ENCODE measurements at regions not wholly inside any gene's neighbourhood (a gene's known extent, or its start where the extent isn't known, plus 50 kb on each side); places are given as distances from the start of the nearest gene placed in this dataset.

DNA sequence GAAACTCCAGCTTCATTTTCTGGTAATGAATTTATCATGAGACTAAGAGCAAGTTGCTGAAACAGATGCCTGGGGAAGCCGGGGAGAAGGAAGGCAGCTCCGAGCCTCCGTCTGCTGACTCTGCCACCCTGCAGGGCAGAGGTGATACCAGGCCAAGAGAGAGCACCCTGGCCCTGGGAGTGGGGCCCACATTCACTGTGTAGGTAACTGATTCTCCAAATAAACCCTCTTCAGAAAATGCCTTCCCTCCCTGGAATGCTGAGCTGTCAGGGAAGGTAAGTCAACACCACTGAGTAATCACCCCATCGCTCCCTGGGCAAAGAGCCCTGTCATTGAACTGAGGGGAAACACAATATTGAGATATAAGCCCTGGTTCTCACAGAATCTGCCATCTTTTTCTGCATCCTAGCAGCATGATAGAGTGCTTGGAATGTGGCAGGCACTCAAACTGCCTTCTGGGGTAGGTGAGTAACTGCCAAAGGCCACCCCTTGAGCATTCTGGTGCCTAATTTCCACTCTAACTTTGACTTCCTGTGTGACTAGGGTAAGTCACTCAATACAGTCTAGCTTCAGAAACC, 147.6 kb downstream of the SPATA19 start:
- Histone ChIP-seq H3K79me2 (ENCODE audit: low read length) (no peaks in the 10 kb centered on the region), H3K27me3 (ENCODE audit: low read length) (no peaks in the 10 kb centered on the region), H3K4me2 (ENCODE audit: low read depth, low read length, poor library complexity, severe bottlenecking) (no peak overlapping the region), H3K27ac (ENCODE audit: low read length) (no peak overlapping the region), H3K4me3 (ENCODE audit: low read length) (no peak overlapping the region), H3K9me2 (replicated peaks; ENCODE audit: insufficient read depth, low read length) (no peaks in the 10 kb centered on the region), H3K4me1 (ENCODE audit: low read length) (no peaks in the 10 kb centered on the region), H4K20me1 (ENCODE audit: insufficient read depth, low read depth, low read length) (no peaks in the 10 kb centered on the region), H2AFZ (ENCODE audit: low read length) (no peak overlapping the region), H3K9ac (ENCODE audit: low read length) (no peak overlapping the region), H3K36me3 (ENCODE audit: insufficient read depth, low read length) (no peaks in the 10 kb centered on the region), H3K9me3 (ENCODE audit: low read length) (no peaks in the 10 kb centered on the region)
- no peak for DNase-seq

DNA sequence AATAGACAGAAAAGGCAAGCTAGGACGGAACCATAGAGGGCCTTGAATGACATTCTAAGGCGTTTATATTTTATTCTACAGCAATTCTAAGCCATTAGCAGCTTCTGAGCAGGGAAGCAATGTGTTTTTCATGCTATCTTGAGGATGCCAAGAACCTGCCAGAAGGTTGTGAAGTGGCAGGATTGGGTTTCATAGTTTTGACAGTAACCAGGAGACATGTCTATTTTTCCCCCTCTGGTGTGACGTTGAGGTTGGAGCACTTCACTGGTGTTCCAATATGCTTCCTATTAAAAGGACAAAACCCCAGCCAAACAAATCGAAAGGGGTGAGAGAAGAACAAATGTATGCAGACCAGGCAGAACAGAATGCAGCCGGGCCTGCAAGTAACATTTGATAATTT, 148.2 kb downstream of the SPATA19 start:
- no peaks in the 10 kb centered on the region for H3K9me2 ChIP-seq (replicated peaks; ENCODE audit: insufficient read depth, low read length)
- no peaks in the 10 kb centered on the region for H4K20me1 ChIP-seq (ENCODE audit: insufficient read depth, low read depth, low read length)
- no peak for DNase-seq
- no peak overlapping the region for H2AFZ ChIP-seq (ENCODE audit: low read length)
- H3K27ac ChIP-seq (ENCODE audit: low read length), result no peak overlapping the region
- H3K27me3 ChIP-seq (ENCODE audit: low read length), result no peaks in the 10 kb centered on the region
- no peak overlapping the region for H3K9ac ChIP-seq (ENCODE audit: low read length)
- no peaks in the 10 kb centered on the region for H3K9me3 ChIP-seq (ENCODE audit: low read length)
- no peaks in the 10 kb centered on the region for H3K4me1 ChIP-seq (ENCODE audit: low read length)
- H3K79me2 ChIP-seq (ENCODE audit: low read length), result no peaks in the 10 kb centered on the region
- H3K4me2 ChIP-seq (ENCODE audit: low read depth, low read length, poor library complexity, severe bottlenecking), result no peak overlapping the region
- H3K36me3 ChIP-seq (ENCODE audit: insufficient read depth, low read length), result no peaks in the 10 kb centered on the region
- no peak overlapping the region for H3K4me3 ChIP-seq (ENCODE audit: low read length)

DNA sequence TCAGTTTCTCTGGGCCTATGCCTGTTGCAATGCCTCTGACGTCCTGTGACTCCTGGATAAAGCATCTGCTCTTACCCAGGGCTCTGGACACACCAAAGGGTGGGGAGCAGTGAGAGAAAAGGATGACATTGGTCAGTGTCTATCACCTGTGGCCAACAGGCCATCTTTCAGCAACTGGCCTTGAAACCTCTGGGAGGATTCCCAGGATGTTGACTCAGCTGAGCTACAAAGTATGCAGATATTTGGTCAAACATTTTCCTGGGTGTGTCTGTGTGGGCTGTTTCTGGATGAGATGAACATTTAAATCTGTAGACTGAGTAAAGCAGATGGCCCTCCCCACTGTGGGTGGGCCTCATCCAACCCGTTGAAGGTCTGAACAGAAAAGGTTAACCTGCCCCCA, 149.9 kb downstream of the SPATA19 start:
- H3K9me2 ChIP-seq (replicated peaks; ENCODE audit: insufficient read depth, low read length), result no peaks in the 10 kb centered on the region
- H3K4me1 ChIP-seq (ENCODE audit: low read length), result no peaks in the 10 kb centered on the region
- H4K20me1 ChIP-seq (ENCODE audit: insufficient read depth, low read depth, low read length), result no peaks in the 10 kb centered on the region
- no peaks in the 10 kb centered on the region for H3K79me2 ChIP-seq (ENCODE audit: low read length)
- no peak overlapping the region for H2AFZ ChIP-seq (ENCODE audit: low read length)
- no peak overlapping the region for H3K9ac ChIP-seq (ENCODE audit: low read length)
- H3K27me3 ChIP-seq (ENCODE audit: low read length), result no peaks in the 10 kb centered on the region
- H3K4me2 ChIP-seq (ENCODE audit: low read depth, low read length, poor library complexity, severe bottlenecking), result no peak overlapping the region
- no peaks in the 10 kb centered on the region for H3K36me3 ChIP-seq (ENCODE audit: insufficient read depth, low read length)
- H3K9me3 ChIP-seq (ENCODE audit: low read length), result no peaks in the 10 kb centered on the region
- H3K4me3 ChIP-seq (ENCODE audit: low read length), result no peak overlapping the region
- no peak for DNase-seq
- no peak overlapping the region for H3K27ac ChIP-seq (ENCODE audit: low read length)

DNA sequence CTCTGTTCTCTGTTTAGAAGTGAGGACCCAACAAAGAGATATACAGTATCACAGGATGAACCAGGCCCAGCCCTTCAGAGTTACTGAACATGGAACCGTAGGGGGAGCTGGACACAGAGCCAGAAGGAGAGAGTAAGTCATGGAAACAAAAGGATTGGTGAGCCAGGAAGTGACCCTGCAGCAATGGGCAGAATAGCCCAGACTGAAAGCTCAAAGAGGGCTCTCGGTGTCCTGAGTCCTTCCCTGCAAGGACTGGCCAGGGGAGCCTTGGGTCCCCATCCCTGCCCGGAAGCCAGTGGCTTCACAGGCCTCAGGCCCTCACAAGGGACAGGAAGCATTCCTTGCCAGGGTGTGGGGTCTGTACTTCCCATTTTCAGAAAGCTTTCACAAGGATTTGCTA, 150.6 kb downstream of the SPATA19 start:
- Histone ChIP-seq H3K4me2 (ENCODE audit: low read depth, low read length, poor library complexity, severe bottlenecking) (no peak overlapping the region), H3K4me3 (ENCODE audit: low read length) (no peak overlapping the region), H3K9me3 (ENCODE audit: low read length) (no peaks in the 10 kb centered on the region), H3K9me2 (replicated peaks; ENCODE audit: insufficient read depth, low read length) (no peaks in the 10 kb centered on the region), H4K20me1 (ENCODE audit: insufficient read depth, low read depth, low read length) (no peaks in the 10 kb centered on the region), H2AFZ (ENCODE audit: low read length) (no peak overlapping the region), H3K4me1 (ENCODE audit: low read length) (no peaks in the 10 kb centered on the region), H3K9ac (ENCODE audit: low read length) (no peak overlapping the region), H3K79me2 (ENCODE audit: low read length) (no peaks in the 10 kb centered on the region), H3K36me3 (ENCODE audit: insufficient read depth, low read length) (no peaks in the 10 kb centered on the region), H3K27me3 (ENCODE audit: low read length) (no peaks in the 10 kb centered on the region), H3K27ac (ENCODE audit: low read length) (no peak overlapping the region)
- no peak for DNase-seq

DNA sequence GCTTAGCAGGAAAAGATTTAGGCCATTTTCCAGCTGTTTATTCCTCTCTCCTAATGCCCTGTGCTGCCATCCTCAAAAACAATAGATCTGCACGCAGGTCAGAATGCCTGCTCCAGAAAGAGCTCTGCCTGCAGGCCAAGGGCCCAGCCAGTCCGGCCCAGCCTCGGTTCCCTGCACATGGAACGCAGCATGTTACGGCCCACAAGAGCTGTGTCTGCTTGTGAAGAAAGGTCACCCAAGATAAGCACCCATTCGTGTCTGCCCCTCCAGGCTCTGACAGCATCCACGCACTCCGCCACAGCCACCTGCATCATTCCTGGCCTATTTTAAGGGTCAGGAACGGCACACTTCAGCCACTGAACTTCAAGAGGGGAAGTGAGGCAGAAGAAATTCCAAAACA, 152.2 kb downstream of the SPATA19 start:
- H3K9me2 ChIP-seq (replicated peaks; ENCODE audit: insufficient read depth, low read length), result no peaks in the 10 kb centered on the region
- H3K36me3 ChIP-seq (ENCODE audit: insufficient read depth, low read length), result no peaks in the 10 kb centered on the region
- no peaks in the 10 kb centered on the region for H4K20me1 ChIP-seq (ENCODE audit: insufficient read depth, low read depth, low read length)
- no peaks in the 10 kb centered on the region for H3K79me2 ChIP-seq (ENCODE audit: low read length)
- H3K27ac ChIP-seq (ENCODE audit: low read length), result no peak overlapping the region
- no peaks in the 10 kb centered on the region for H3K27me3 ChIP-seq (ENCODE audit: low read length)
- H3K9ac ChIP-seq (ENCODE audit: low read length), result no peak overlapping the region
- H3K4me1 ChIP-seq (ENCODE audit: low read length), result no peaks in the 10 kb centered on the region
- no peak for DNase-seq
- no peak overlapping the region for H3K4me2 ChIP-seq (ENCODE audit: low read depth, low read length, poor library complexity, severe bottlenecking)
- no peaks in the 10 kb centered on the region for H3K9me3 ChIP-seq (ENCODE audit: low read length)
- H2AFZ ChIP-seq (ENCODE audit: low read length), result no peak overlapping the region
- no peak overlapping the region for H3K4me3 ChIP-seq (ENCODE audit: low read length)

DNA sequence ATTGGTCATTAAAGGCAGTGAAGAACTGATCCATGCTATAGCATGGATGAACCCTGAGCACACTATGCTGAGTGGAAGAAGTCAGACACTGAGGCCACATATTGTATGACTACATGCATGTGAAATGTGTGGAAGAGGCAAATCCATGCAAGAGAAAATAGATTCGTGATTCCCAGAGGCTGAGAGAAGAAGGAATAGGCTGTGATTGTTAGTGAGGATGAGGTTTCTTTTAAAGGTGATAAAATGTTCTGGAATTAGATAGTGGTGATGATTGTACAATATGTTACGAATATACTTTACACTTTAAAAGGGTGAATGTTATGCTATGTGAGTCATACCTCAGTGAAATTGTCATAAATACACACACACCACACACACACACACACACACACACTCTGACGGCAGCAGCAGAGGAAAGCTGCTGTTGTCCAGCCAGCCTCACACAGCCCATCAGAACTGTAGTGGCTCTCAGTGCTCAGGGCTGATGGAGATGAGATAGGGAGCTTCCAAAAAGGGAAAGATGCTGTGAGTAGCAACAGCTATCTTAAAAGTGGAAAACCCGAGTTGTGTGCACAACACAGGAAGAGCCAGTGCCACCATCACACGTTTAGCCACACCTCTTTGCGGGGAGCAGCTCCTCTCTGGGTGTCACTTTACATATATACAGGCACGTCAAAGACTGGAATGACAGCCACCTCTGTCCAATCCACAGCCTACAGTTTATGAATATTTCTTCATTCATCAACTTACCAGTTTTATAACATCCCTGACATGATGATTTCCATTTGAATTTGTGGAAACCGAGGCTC, 153.0 kb downstream of the SPATA19 start:
- H3K9me3 ChIP-seq (ENCODE audit: low read length), result no peaks in the 10 kb centered on the region
- H3K4me2 ChIP-seq (ENCODE audit: low read depth, low read length, poor library complexity, severe bottlenecking), result no peak overlapping the region
- no peaks in the 10 kb centered on the region for H3K79me2 ChIP-seq (ENCODE audit: low read length)
- DNase-seq, result no peak
- H3K9me2 ChIP-seq (replicated peaks; ENCODE audit: insufficient read depth, low read length), result no peaks in the 10 kb centered on the region
- H3K27me3 ChIP-seq (ENCODE audit: low read length), result no peaks in the 10 kb centered on the region
- H3K4me3 ChIP-seq (ENCODE audit: low read length), result no peak overlapping the region
- H4K20me1 ChIP-seq (ENCODE audit: insufficient read depth, low read depth, low read length), result no peaks in the 10 kb centered on the region
- no peaks in the 10 kb centered on the region for H3K4me1 ChIP-seq (ENCODE audit: low read length)
- no peak overlapping the region for H2AFZ ChIP-seq (ENCODE audit: low read length)
- H3K9ac ChIP-seq (ENCODE audit: low read length), result no peak overlapping the region
- no peak overlapping the region for H3K27ac ChIP-seq (ENCODE audit: low read length)
- H3K36me3 ChIP-seq (ENCODE audit: insufficient read depth, low read length), result no peaks in the 10 kb centered on the region

DNA sequence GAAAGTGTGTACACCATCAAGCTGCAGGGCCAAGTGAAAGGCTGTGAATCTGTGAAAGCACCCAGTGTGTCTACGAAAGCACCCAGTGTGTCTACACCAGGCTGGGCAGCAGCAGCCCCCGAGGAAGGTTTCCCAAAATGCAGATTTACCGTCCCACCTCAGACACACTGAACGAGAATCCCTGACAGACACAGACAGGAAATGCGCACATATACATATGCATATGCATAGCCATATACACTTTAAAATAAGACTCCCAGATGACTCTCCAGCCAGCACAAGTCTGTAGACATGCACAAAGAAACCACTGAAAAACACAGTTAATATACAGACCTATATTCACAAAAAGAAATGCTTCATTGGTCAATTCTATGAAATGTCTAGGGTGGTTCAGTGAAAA, 155.5 kb upstream of the OPCML start:
- Histone ChIP-seq H3K9ac (ENCODE audit: low read length) (no peak overlapping the region), H4K20me1 (ENCODE audit: insufficient read depth, low read depth, low read length) (no peaks in the 10 kb centered on the region), H3K4me3 (ENCODE audit: low read length) (no peak overlapping the region), H3K79me2 (ENCODE audit: low read length) (no peaks in the 10 kb centered on the region), H3K27me3 (ENCODE audit: low read length) (no peaks in the 10 kb centered on the region), H3K4me2 (ENCODE audit: low read depth, low read length, poor library complexity, severe bottlenecking) (no peak overlapping the region), H3K4me1 (ENCODE audit: low read length) (no peaks in the 10 kb centered on the region), H2AFZ (ENCODE audit: low read length) (no peak overlapping the region), H3K27ac (ENCODE audit: low read length) (no peak overlapping the region), H3K9me2 (replicated peaks; ENCODE audit: insufficient read depth, low read length) (no peaks in the 10 kb centered on the region), H3K36me3 (ENCODE audit: insufficient read depth, low read length) (no peaks in the 10 kb centered on the region), H3K9me3 (ENCODE audit: low read length) (no peaks in the 10 kb centered on the region)
- no peak for DNase-seq

DNA sequence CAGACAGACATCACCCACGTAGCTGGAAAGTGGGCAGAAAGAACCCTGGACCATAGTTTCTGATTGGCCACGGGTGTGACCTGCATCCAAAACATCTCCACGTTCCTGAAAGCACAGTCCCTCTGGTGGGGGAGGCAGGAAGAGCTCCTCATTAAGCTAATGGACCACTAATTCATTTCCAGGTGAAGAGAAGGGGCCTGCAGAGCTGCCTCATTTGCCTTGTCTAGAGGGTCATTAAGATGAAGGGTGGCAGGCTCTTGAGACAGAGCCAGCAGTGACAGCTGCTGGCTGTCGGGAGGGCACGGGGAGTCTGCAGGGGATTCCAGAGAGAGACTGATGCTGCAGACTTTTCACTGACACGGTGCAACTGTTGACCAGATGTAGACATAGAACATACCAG, 149.6 kb upstream of the OPCML start:
- Histone ChIP-seq H3K27me3 (ENCODE audit: low read length) (no peaks in the 10 kb centered on the region), H3K4me3 (ENCODE audit: low read length) (no peak overlapping the region), H3K4me1 (ENCODE audit: low read length) (no peaks in the 10 kb centered on the region), H3K4me2 (ENCODE audit: low read depth, low read length, poor library complexity, severe bottlenecking) (no peak overlapping the region), H3K36me3 (ENCODE audit: insufficient read depth, low read length) (no peaks in the 10 kb centered on the region), H3K9ac (ENCODE audit: low read length) (no peak overlapping the region), H3K9me3 (ENCODE audit: low read length) (no peaks in the 10 kb centered on the region), H3K9me2 (replicated peaks; ENCODE audit: insufficient read depth, low read length) (no peaks in the 10 kb centered on the region), H2AFZ (ENCODE audit: low read length) (no peak overlapping the region), H4K20me1 (ENCODE audit: insufficient read depth, low read depth, low read length) (no peaks in the 10 kb centered on the region), H3K27ac (ENCODE audit: low read length) (no peak overlapping the region), H3K79me2 (ENCODE audit: low read length) (no peaks in the 10 kb centered on the region)
- DNase-seq, result no peak

All from Karpas-422 (cell line).